Keratinocyte (primary cell): ENCODE measurements at regions not wholly inside any gene's neighbourhood (a gene's known extent, or its start where the extent isn't known, plus 50 kb on each side); places are given as distances from the start of the nearest gene placed in this dataset.

ENCODE experiments used
- DNase-seq: peaks from one replicate; pipeline ENCODE4 v3.0.0-alpha.2; 2011; ENCODE audit warnings: low read depth, missing footprints, low spot score
- FAIRE-seq: peaks from 2 replicates; lab custom pipeline; 2011; peaks lifted over from hg19 to GRCh38; lab: Jason Lieb, UNC
- H2AFZ ChIP-seq: 2 replicates; pipeline ENCODE4 v1.6.0; 2012; ENCODE audit warnings: low read length, control low read depth, inconsistent platforms; ENCODE audit not compliant: control insufficient read depth
- H3K27ac ChIP-seq: 2 replicates; pipeline ENCODE4 v1.5.1; 2011; ENCODE audit warnings: low read length; ENCODE audit not compliant: control insufficient read depth, insufficient read depth
- H3K27me3 ChIP-seq: 3 replicates; pipeline ENCODE4 v1.6.0; 2011; ENCODE audit warnings: low read length; ENCODE audit not compliant: control insufficient read depth, insufficient read depth; ENCODE audit errors: extremely low read depth
- H3K36me3 ChIP-seq, 2 experiments: 2 replicates in 1 of 2; 3 replicates in 1 of 2; pipeline ENCODE4 v1.5.1; 2011; ENCODE audit warnings: low read length in 2 of 2, mild to moderate bottlenecking in 1 of 2; ENCODE audit not compliant: control insufficient read depth in 2 of 2, insufficient read depth in 2 of 2; ENCODE audit errors: extremely low read depth in 1 of 2
- H3K4me1 ChIP-seq: 3 replicates; pipeline ENCODE4 v1.5.1; 2011; ENCODE audit warnings: low read length; ENCODE audit not compliant: control insufficient read depth, insufficient read depth; ENCODE audit errors: extremely low read depth
- H3K4me2 ChIP-seq: 3 replicates; pipeline ENCODE4 v1.6.0; 2011; ENCODE audit warnings: low read depth, low read length; ENCODE audit not compliant: control insufficient read depth, insufficient read depth; ENCODE audit errors: extremely low read depth
- H3K4me3 ChIP-seq, 3 experiments: fragments of 200-600 bp in 1 of 3; sonication (generic) in 1 of 3; 2 replicates in 2 of 3; 3 replicates in 1 of 3; pipeline ENCODE4 v1.5.1; 2011 to 2016; ENCODE audit warnings: low read length in 3 of 3, mild to moderate bottlenecking in 3 of 3, control low read depth in 2 of 3, inconsistent platforms in 1 of 3, low read depth in 1 of 3, mixed read lengths in 1 of 3, mixed run types in 1 of 3, moderate library complexity in 1 of 3; ENCODE audit not compliant: control insufficient read depth in 2 of 3, insufficient read depth in 2 of 3; ENCODE audit errors: extremely low read depth in 1 of 3
- H3K79me2 ChIP-seq: 2 replicates; pipeline ENCODE4 v1.6.0; 2012; ENCODE audit warnings: low read length; ENCODE audit not compliant: control insufficient read depth, insufficient read depth
- H3K9ac ChIP-seq: 3 replicates; pipeline ENCODE4 v1.6.0; 2011; ENCODE audit warnings: low read length; ENCODE audit not compliant: control insufficient read depth, insufficient read depth; ENCODE audit errors: extremely low read depth
- H3K9me1 ChIP-seq: 3 replicates; pipeline ENCODE4 v1.6.0; 2011; ENCODE audit warnings: low read length; ENCODE audit not compliant: control insufficient read depth, insufficient read depth; ENCODE audit errors: extremely low read depth
- H3K9me3 ChIP-seq: 2 replicates; pipeline ENCODE4 v1.5.1; 2012; ENCODE audit warnings: low read depth, low read length; ENCODE audit not compliant: control insufficient read depth
- H4K20me1 ChIP-seq: 3 replicates; pipeline ENCODE4 v1.6.0; 2011; ENCODE audit warnings: low read length; ENCODE audit not compliant: control insufficient read depth, insufficient read depth; ENCODE audit errors: extremely low read depth
- CTCF ChIP-seq, 3 experiments: IDR thresholded peaks in 1 of 3; conservative IDR thresholded peaks in 1 of 3; optimal IDR thresholded peaks in 1 of 3; 2 replicates in 2 of 3; 3 replicates in 1 of 3; pipeline versions ENCODE3 to v1.5.1; 2011; ENCODE audit warnings: low read length in 3 of 3, mild to moderate bottlenecking in 3 of 3, moderate library complexity in 2 of 3, control low read depth in 1 of 3, inconsistent platforms in 1 of 3; ENCODE audit not compliant: insufficient read depth in 2 of 3; ENCODE audit errors: extremely low read depth in 1 of 3
- EZH2 ChIP-seq: IDR thresholded peaks from one replicate; pipeline ENCODE4 v1.6.1; 2012; ENCODE audit warnings: inconsistent platforms, mild to moderate bottlenecking, low read length, moderate library complexity
- dilution Hi-C: fragments of 300-500 bp; cut with MboI; formaldehyde crosslinking; loops from one replicate; pipeline ENCODE4 v1.7.0; 2020; ENCODE audit warnings: low sequenced_read_pairs; ENCODE audit not compliant: extremely low pct_ligation_motif_present

DNA sequence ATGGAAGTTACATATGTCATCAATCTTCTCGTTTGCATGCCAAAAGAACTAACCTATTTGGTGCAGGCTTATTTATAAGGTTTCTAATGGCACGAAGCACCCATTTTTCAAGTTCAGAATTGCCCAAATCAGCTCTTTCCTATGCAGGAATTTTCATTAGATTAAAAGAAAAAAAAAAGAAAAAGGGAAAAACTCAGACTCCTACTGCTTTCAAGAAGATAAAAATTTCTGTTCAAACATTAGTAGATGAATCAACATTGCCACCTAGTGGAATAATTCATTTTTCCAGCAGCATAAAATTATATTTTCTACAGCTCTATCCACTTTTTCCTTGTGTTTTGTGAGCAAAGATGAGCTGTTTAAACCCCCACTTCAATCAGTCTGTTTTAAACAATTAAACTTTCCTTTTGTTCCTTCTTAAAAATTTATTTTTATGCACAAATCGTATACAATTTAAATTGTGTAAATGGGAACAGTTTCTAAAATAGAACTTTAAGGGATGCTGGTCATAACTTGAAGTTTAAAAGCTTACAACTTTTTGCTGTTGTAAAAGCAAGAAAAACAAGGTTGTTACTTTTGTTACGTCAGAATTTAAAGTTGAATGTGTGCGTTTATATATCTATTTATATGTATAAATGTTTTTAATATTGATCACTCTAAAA, 309.9 kb downstream of the ARAP2 start:
- TF ChIP-seq EZH2 (no peak), CTCF (optimal IDR thresholded peaks at IDR 0.05 in 1 of 3, IDR thresholded peaks at IDR 0.05 in 1 of 3, conservative IDR thresholded peaks at IDR 0.05 in 1 of 3; ENCODE audit: extremely low read depth in 1 of 3, insufficient read depth in 2 of 3, low read length in 3 of 3) (peak in 2 of 3 experiments; percentile 12 to 42)
- Histone ChIP-seq H3K4me1 (no peaks in the 10 kb centered on the region), H3K27ac (no peak overlapping the region), H3K9me3 (no peaks in the 10 kb centered on the region), H3K9ac (no peak overlapping the region), H3K36me3 (no peaks in the 10 kb centered on the region), H3K4me3 (no peak overlapping the region), H3K79me2 (no peaks in the 10 kb centered on the region), H4K20me1 (no peaks in the 10 kb centered on the region), H3K4me2 (no peak overlapping the region), H3K27me3 (no peaks in the 10 kb centered on the region), H2AFZ (no peak overlapping the region), H3K9me1 (no peaks in the 10 kb centered on the region)
- DNase-seq (no peak), FAIRE-seq (no peak)
- dilution Hi-C loops, result no loop called here

- no peaks in the 10 kb centered on the region for H3K36me3 ChIP-seq
- FAIRE-seq, result no peak
Measured at GRCh38 chr4:35938936-35939335, 305.4 kb downstream of the ARAP2 start.

More at GRCh38 chr4:35938936-35939335, 305.4 kb downstream of the ARAP2 start:
- Histone ChIP-seq H3K9me3 (no peaks in the 10 kb centered on the region), H3K9ac (no peak overlapping the region), H3K4me1 (no peaks in the 10 kb centered on the region), H3K79me2 (no peaks in the 10 kb centered on the region), H3K27me3 (no peaks in the 10 kb centered on the region), H3K4me2 (no peak overlapping the region), H3K9me1 (no peaks in the 10 kb centered on the region), H4K20me1 (no peaks in the 10 kb centered on the region), H3K27ac (no peak overlapping the region), H3K4me3 (no peak overlapping the region), H2AFZ (no peak overlapping the region)
- dilution Hi-C loops, result no loop called here
- no peak for DNase-seq
- TF ChIP-seq EZH2, result no peak
- no peak for TF ChIP-seq CTCF (optimal IDR thresholded peaks at IDR 0.05 in 1 of 3, IDR thresholded peaks at IDR 0.05 in 1 of 3, conservative IDR thresholded peaks at IDR 0.05 in 1 of 3; ENCODE audit: extremely low read depth in 1 of 3, insufficient read depth in 2 of 3, low read length in 3 of 3)
